NT2/D1 (cell line): ENCODE measurements at regions not wholly inside any gene's neighbourhood (a gene's known extent, or its start where the extent isn't known, plus 50 kb on each side); places are given as distances from the start of the nearest gene placed in this dataset.

Experiments
- DNase-seq: peaks from one replicate; pipeline ENCODE4 v3.0.0-alpha.2; 2011; ENCODE audit warnings: low read depth, low spot score
- H3K27me3 ChIP-seq: 2 replicates; pipeline ENCODE4 v1.6.0; 2011; ENCODE audit warnings: mild to moderate bottlenecking; ENCODE audit not compliant: insufficient read length, insufficient read depth
- H3K36me3 ChIP-seq: 2 replicates; pipeline ENCODE4 v1.6.1; 2011; ENCODE audit warnings: mild to moderate bottlenecking, low read length, mixed read lengths; ENCODE audit not compliant: insufficient read depth, insufficient read length
- H3K4me1 ChIP-seq: 2 replicates; pipeline ENCODE4 v1.5.1; 2011; ENCODE audit not compliant: insufficient read depth, insufficient read length
- H3K4me3 ChIP-seq: 2 replicates; pipeline ENCODE4 v1.5.1; 2011; ENCODE audit warnings: low read depth; ENCODE audit not compliant: insufficient read length
- H3K9ac ChIP-seq: 2 replicates; pipeline ENCODE4 v1.6.0; 2011; ENCODE audit warnings: low read depth; ENCODE audit not compliant: insufficient read length
- H3K9me3 ChIP-seq: 2 replicates; pipeline ENCODE4 v1.5.1; 2011; ENCODE audit warnings: mild to moderate bottlenecking, low read length; ENCODE audit not compliant: insufficient read depth
- SUZ12 ChIP-seq: IDR thresholded peaks from 2 replicates; pipeline ENCODE4 v1.6.1; 2011; ENCODE audit not compliant: insufficient read length, insufficient read depth; ENCODE audit errors: extremely low read depth
- YY1 ChIP-seq: IDR thresholded peaks from 2 replicates; pipeline ENCODE4 v1.6.1; 2011; ENCODE audit not compliant: insufficient read length, insufficient read depth
- ZNF274 ChIP-seq: IDR thresholded peaks from 2 replicates; pipeline ENCODE4 v1.6.1; 2011; ENCODE audit warnings: mild to moderate bottlenecking, low read depth, low read length

DNA sequence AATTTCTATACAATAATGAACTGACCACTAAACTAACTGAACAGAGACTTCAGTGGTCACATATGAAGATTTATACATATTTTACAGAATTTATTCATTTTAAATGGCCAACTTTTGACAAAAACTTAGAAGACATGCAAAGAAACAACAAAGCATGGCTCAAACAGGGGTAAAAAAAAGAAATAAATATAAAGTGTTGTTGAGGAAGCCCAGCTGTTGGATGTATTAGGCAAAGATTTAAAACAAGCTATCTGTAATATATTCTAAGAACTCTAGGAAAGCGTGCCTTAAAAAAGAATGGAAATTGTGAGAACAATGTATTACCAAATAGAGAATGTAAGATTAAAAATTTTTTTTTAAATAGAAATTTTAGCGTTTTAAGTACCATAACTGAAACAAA, 210.9 kb upstream of the HTR2C start:
- no peak overlapping the region for H3K4me3 ChIP-seq
- DNase-seq: no peak
- H3K9ac ChIP-seq: no peak overlapping the region
- H3K9me3 ChIP-seq: no peaks in the 10 kb centered on the region
- H3K27me3 ChIP-seq: no peaks in the 10 kb centered on the region
- TF ChIP-seq ZNF274: no peak
- no peak for TF ChIP-seq SUZ12
- no peak for TF ChIP-seq YY1
- H3K36me3 ChIP-seq: no peaks in the 10 kb centered on the region
- no peaks in the 10 kb centered on the region for H3K4me1 ChIP-seq

DNA sequence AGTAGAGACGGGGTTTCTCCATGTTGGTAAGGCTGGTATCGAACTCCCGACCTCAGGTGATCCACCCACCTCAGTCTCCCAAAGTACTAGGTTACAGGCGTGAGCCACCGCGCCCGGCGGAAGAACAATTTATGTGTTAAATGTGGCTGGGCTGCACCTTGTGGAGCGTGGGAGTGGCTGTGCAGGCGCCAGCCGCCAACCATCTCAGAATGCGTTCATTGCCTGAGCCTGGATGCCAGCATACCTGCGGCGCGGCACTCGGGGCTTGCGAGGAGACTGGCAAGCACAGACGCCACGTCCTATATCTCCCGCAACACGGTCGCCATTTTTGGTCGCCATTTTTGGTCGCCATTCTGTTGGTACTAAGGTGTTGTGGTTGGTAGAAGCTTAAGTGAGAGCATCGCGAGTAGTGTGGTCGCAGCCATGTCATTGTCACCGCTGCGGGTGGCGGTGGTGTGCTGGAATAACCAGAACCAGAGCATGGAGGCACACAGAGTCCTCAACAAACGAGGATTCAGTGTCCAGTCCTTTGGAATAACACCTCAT, 193.6 kb upstream of the HTR2C start:
- TF ChIP-seq SUZ12: no peak
- TF ChIP-seq YY1: no peak
- no peak for TF ChIP-seq ZNF274
- no peak overlapping the region for H3K9ac ChIP-seq
- H3K27me3 ChIP-seq: no peaks in the 10 kb centered on the region
- no peaks in the 10 kb centered on the region for H3K4me1 ChIP-seq
- H3K9me3 ChIP-seq: no peaks in the 10 kb centered on the region
- no peak for DNase-seq
- H3K36me3 ChIP-seq: no peaks in the 10 kb centered on the region
- H3K4me3 ChIP-seq: no peak overlapping the region
